DMS53 treated with DMSO at 0.1 percent for 48 hours (cell line): ENCODE measurements at regions not wholly inside any gene's neighbourhood (a gene's known extent, or its start where the extent isn't known, plus 50 kb on each side); places are given as distances from the start of the nearest gene placed in this dataset.

ENCODE experiments used
- DNase-seq: peaks from one replicate; lab custom pipeline; 2025; ENCODE audit not compliant: unreplicated experiment; lab: John Stamatoyannopoulos, UW

DNA sequence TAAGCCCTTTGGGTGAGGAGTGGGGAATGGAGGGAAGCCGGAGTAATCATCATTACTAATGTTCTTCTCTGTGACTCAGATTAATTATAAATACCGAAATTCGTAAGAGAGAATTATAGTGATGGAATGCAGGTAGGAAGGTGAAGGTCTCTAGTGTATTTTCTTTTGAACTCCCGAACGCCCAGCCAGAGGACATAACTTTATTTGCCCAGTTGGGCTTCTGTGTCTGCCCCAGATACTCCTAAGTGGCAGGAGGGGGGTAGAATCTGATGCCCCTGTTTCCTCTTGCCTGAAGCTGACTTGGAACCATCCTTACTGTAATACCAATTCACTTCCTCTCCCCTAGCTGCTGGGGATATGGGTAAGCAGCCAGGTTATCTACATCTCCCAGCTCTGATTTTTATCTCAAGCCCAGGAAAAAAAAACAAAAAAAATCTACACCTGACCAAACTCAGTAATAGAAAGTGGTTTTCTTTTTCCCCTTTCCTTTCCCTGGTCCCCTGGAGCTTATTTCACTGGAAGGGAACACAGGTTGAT lies 84.4 kb upstream of the CISTR start:
- DNase-seq: no peak

DNA sequence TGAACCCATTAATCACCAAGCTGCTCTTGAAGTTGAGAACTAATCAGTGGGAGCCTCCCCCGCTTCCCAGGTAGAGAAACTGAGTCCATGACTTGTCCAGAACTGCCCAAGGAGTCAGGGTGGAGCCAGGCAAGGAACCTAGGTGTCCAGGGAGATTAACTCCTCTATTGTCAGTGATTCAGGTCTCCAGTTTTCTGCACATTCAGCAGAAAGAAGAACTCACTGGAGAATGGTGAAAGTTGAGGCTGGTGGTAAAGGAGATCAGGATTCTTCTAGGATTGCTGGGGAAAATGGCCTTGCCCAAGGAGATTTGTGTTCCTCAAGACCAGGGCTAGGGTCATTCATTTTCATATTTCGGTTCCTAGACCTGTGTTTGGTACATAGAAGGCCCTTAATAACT lies 87.2 kb upstream of the CISTR start:
- DNase-seq: no peak

DNA sequence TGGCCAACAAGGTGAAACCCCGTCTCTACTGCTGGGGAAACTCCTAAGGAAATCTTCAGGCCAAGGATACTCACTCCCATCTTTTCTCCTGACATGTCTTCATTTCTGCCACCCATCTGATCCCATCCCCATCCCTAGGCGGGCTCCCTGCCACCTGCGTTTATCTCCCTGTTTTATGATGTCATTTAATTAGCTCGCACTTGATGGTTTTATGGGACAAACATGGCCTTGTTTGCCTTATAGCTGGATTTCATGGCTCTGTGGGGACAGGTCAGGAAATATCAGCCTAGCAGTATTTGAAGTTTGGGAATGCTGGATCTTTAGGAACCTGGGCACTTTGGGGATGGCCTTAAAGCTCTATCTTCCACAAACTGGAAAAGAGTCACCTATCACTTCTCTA lies 88.5 kb upstream of the CISTR start:
- DNase-seq: no peak

DNA sequence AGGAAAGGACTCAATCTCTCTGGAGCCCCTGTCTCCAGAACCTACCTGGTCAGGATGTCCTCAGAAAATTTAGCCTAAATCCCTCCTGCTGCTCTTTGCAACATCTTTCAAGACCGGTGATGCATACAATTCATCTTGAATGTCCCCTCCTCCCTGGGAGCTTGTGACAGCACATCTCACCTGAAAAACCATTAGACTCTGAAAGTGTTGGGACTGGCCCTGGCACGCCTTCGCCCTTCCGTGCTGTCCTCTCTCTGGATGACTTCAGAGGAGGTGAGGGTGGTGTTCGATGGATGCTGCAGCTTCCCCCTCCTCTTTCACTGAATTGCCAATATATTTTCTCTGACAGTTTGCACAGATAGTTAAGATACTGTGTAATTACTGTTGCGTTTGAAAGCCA lies 90.9 kb upstream of the CISTR start:
- no peak for DNase-seq

- DNase-seq: no peak
These were observed 91.8 kb upstream of the CISTR start for GRCh38 chr12:53843545-53843944.

DNA sequence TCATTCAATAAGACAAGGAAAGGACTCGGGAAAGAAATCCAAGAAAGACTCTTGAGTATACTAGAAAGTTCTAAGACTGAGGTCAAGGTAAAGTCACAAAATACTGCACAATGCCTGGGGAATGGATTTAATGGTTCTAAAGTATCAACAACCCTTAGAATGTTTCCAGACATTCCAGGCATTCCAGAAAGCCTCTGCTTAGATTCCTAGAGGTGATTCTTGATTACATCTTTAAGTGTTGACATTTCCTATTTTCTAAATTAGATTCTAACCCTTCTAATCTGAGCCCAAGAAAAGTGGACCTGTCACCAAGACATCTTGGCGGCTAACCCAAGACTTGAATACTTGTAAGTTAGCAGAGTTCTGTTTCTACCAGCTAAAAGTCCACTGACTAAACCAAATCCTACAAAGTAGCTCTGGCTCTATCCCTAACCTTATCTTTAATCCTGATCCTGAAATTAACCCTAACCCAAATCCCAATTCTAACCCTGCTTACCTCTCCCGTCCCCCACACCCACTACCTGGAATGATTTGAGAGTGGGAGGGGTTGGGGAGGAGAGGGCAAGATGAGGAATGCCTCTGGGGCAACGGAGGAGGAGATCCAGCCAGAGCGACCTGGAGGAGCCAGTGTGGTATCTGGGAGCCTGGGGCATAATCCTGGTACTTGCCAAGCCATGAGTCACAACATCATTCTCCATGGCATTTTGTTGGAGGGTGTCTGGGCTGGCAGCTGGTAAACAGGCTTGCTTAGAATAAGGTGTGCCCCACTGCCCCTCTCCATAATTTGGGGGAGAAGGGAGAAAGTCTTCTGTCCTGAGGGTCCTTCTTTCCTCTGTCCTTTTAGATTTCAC lies 93.4 kb upstream of the HOXC13 start:
- no peak for DNase-seq

DNA sequence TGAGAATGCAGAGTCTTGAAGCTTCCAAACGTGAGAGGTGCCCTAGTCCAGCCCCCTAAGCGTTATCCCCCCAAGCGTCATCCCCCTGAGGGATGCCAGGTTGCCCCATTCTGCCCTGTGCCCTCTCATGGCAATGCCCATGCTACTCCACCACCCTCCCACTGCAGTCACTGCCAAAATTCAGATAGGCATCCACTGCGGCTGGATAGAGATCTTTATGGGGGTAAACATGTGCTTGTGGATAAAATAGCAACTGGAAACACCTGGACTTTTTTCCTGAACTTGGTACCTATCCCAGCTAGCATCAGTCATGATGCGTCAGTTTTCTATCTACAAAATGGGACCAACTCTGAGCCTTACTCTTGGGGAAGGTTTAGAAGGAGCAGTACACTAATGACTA lies 92.7 kb upstream of the HOXC13 start:
- no peak for DNase-seq

- no peak for DNase-seq
These were observed 89.5 kb upstream of the HOXC13 start for GRCh38 chr12:53849113-53849512.

DNA sequence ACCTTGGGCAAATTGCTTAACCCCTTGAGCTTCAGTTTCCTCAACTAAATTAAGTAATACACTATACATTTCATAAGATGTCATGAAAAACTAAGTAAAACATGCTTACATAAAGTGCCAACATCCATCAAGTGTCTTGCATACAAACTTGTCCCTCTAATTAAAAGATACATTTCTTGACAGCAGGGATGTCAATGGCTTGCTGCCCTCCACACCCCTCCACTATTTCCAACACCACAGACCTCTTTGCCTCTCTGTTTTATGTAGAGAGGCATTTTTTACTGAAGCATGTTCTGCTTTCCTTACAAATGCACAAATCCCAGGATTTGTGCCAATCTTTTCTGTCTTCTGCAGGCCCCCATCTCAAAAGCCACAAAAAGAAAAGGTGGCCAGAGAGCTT lies 89.0 kb upstream of the HOXC13 start:
- no peak for DNase-seq

- no peak for DNase-seq
These were observed 86.6 kb upstream of the HOXC13 start for GRCh38 chr12:53852061-53852460.

GRCh38 chr12:53852992-53853391 lies 85.6 kb upstream of the HOXC13 start:
- DNase-seq: no peak

DNA sequence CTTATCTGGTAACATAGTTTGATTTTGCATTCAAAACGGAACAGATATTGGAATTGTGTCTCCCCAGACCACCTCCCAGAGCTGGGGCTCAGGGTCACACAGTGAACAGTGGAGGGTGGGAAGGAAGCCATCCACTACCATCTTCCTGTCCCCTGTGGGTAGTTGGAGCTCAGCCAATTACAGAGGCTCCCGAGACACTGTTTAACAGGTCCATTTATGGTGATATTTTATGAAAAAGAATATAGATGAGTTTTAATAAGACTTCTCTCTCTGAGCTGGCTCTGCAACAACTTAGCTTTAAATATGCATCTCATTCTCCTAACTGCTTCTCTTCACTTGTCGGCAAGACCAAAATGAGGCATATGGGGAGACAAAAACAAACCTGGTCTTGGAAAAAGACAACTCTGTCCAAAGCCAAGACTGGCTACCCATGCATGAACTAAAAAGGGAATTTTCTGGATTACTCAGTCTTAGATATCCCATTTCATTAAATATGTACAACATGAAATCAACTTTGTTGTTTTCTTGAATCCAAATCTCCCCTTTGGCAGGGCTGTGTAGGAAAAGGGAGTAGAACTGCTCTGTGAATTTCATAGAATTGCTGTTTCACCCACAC lies 83.8 kb upstream of the HOXC13 start:
- no peak for DNase-seq

DNA sequence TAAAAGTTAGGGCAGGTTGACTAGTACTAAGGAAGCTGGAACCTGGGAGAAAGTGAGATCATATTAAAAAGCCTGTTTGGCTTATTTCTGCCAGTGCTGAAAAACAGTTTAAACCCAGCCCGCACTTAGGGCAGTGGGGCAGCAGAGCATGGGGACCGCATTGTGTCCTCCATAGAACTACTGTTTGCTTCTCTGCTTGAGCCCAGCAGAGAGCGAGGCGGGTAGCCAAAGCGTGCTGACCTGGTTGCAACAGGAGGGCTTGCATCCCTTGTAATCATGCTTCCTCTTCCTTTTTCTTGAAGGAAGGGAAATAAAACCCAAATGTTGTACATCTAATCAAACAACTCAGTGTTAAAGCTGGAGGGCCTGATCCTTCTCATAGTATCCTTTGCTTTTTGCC lies 82.5 kb upstream of the HOXC13 start:
- DNase-seq: no peak

- DNase-seq: no peak
These were observed 81.0 kb upstream of the HOXC13 start for GRCh38 chr12:53857666-53858065.

- no peak for DNase-seq
These were observed 77.9 kb upstream of the HOXC13 start for GRCh38 chr12:53860426-53861345.

DNA sequence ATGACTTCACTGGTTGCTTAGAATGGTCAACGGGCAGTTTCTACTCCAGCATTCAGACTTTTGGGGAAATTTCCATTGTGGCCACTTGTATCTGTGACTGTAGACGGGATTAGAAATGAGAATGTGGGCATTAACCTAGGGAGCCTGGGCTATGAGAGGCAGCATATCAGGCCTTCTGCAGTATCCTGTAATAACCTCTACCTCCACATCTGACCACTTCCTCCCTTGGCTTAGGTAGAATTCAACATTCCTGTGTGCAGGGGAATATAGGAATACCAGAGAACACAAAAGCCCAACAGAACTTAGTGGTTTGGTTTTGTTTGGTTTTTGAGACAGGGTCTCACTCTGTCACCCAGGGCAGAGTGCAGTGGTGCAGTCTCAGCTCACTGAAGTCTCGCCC lies 76.4 kb upstream of the HOXC13 start:
- DNase-seq: no peak

DNA sequence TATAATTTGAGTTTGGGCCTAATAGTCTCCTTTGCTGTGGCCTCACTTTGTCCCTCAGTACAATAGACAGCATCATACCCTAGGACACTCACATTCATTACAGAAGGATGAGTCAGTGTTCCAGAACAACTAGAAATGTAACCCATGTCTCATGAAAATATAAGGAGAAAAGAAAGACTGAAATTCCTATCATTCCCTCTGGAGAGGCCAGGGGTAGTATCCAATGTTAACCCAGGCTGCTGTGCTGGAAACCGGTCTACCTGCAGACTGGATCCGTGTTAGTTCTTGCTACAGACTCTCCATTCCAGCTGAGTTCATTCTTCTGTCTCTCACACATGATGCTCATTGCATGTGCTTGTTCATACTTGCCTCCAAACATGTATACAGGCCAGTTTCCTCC lies 75.8 kb upstream of the HOXC13 start:
- no peak for DNase-seq

GRCh38 chr12:53866727-53867126 lies 71.9 kb upstream of the HOXC13 start:
- no peak for DNase-seq

GRCh38 chr12:53867216-53868012 lies 71.2 kb upstream of the HOXC13 start:
- no peak for DNase-seq

GRCh38 chr12:53868511-53868986 lies 70.1 kb upstream of the HOXC13 start:
- no peak for DNase-seq
